ENCODE measurements at regions not wholly inside any gene's neighbourhood (a gene's known extent, or its start where the extent isn't known, plus 50 kb on each side); places are given as distances from the start of the nearest gene placed in this dataset.

- TF ChIP-seq CTCF (IDR thresholded peaks at IDR 0.05) (no peak), POLR2A (IDR thresholded peaks at IDR 0.05) (no peak)
Observed at GRCh38 chr10:24047176-24047575, 161.8 kb upstream of the KIAA1217 start.
